PC-3 (cell line): ENCODE measurements at regions not wholly inside any gene's neighbourhood (a gene's known extent, or its start where the extent isn't known, plus 50 kb on each side); places are given as distances from the start of the nearest gene placed in this dataset.
A peak's percentile ranks its signal among the peaks of the same experiment; 100 is the strongest.

Source experiments
- ATAC-seq: fragments of 200-7000 bp; cut with Tn5 transposase; 2 replicates; pipeline ENCODE4 v1.9.1; 2020; ENCODE audit warnings: mild to moderate bottlenecking, moderate library complexity
- BruUV-seq: library from RNA; stranded (reverse); fragments of 400-500 nt; replicated peaks from 2 replicates; lab custom pipeline; 2021; lab: Mats Ljungman, UMichigan
- CTCF ChIA-PET: fragments of 300-600 bp; sonication (Branson Sonifier 250); formaldehyde crosslinking; loops from one replicate; lab custom pipeline; 2022; ENCODE audit warnings: antibody characterized with exemption; lab: Charles Lee
- POLR2A ChIA-PET: fragments of 300-600 bp; sonication (Branson Sonifier 250); formaldehyde crosslinking; loops from one replicate; lab custom pipeline; 2022; ENCODE audit warnings: antibody characterized with exemption; ENCODE audit not compliant: unreplicated experiment; lab: Charles Lee
- DNase-seq: peaks from one replicate; pipeline ENCODE4 v3.0.0-alpha.2; 2015
- H2AFZ ChIP-seq: fragments of 300-600 bp; sonication (generic); 2 replicates; pipeline ENCODE4 v1.6.0; 2016; ENCODE audit warnings: antibody characterized with exemption, low read length
- H3F3A ChIP-seq: fragments of 300-600 bp; sonication (generic); one replicate; pipeline ENCODE4 v1.6.0; 2017; ENCODE audit warnings: antibody characterized with exemption, low read length, control low read depth, mild to moderate bottlenecking; ENCODE audit not compliant: unreplicated experiment
- H3K27ac ChIP-seq: fragments of 300-600 bp; sonication (generic); 2 replicates; pipeline ENCODE4 v1.5.1; 2016; ENCODE audit warnings: mild to moderate bottlenecking, low read length
- H3K27me3 ChIP-seq: fragments of 300-600 bp; sonication (generic); 2 replicates; pipeline ENCODE4 v1.6.1; 2016; ENCODE audit warnings: low read length, mixed read lengths
- H3K36me3 ChIP-seq: fragments of 300-600 bp; sonication (generic); 2 replicates; pipeline ENCODE4 v1.6.1; 2016; ENCODE audit warnings: low read depth, mixed run types, low read length, mixed read lengths
- H3K4me1 ChIP-seq: fragments of 300-600 bp; sonication (generic); 2 replicates; pipeline ENCODE4 v1.5.1; 2016; ENCODE audit warnings: low read length; ENCODE audit not compliant: insufficient read depth
- H3K4me2 ChIP-seq: fragments of 300-600 bp; sonication (generic); 2 replicates; pipeline ENCODE4 v1.6.0; 2016; ENCODE audit warnings: low read length
- H3K4me3 ChIP-seq: fragments of 300-600 bp; sonication (generic); 2 replicates; pipeline ENCODE4 v1.5.1; 2016; ENCODE audit warnings: mild to moderate bottlenecking, low read length, mixed read lengths
- H3K79me2 ChIP-seq: fragments of 300-600 bp; sonication (generic); 2 replicates; pipeline ENCODE4 v1.6.1; 2017; ENCODE audit warnings: low read length, mixed read lengths
- H3K9ac ChIP-seq: fragments of 300-600 bp; sonication (generic); 2 replicates; pipeline ENCODE4 v1.6.0; 2016; ENCODE audit warnings: mild to moderate bottlenecking, low read length
- H3K9me2 ChIP-seq: fragments of 300-600 bp; sonication (generic); replicated peaks from 2 replicates; pipeline ENCODE4 v1.6.1; 2016; ENCODE audit warnings: mixed run types, low read length, mixed read lengths
- H3K9me3 ChIP-seq: fragments of 300-600 bp; sonication (generic); 2 replicates; pipeline ENCODE4 v1.6.1; 2016; ENCODE audit warnings: low read length, mixed read lengths
- H4K20me1 ChIP-seq: fragments of 300-600 bp; sonication (generic); 2 replicates; pipeline ENCODE4 v1.6.1; 2016; ENCODE audit warnings: low read length, mixed read lengths
- CTCF ChIP-seq: fragments of 300-600 bp; sonication (generic); conservative IDR thresholded peaks from 2 replicates; pipeline ENCODE4 v1.5.1; 2017; ENCODE audit warnings: antibody characterized with exemption, low read depth, mild to moderate bottlenecking, low read length
- EZH2 ChIP-seq: fragments of 300-600 bp; sonication (generic); IDR thresholded peaks from one replicate; pipeline ENCODE4 v1.6.1; 2017; ENCODE audit warnings: antibody characterized with exemption, mild to moderate bottlenecking, low read length; ENCODE audit not compliant: unreplicated experiment
- EZH2phosphoT487 ChIP-seq: fragments of 300-600 bp; sonication (generic); IDR thresholded peaks from 2 replicates; pipeline ENCODE4 v1.6.1; 2018; ENCODE audit warnings: mild to moderate bottlenecking, antibody characterized with exemption, low read length, borderline replicate concordance
- intact Hi-C: fragments of 100-400 bp; cut with micrococcal nuclease; formaldehyde crosslinking; loops from 2 replicates; pipeline ENCODE4 v1.9.0; 2023

- Histone ChIP-seq H3F3A (no peaks in the 10 kb centered on the region), H3K4me1 (no peaks in the 10 kb centered on the region), H3K4me3 (no peak overlapping the region), H3K36me3 (no peaks in the 10 kb centered on the region), H4K20me1 (no peaks in the 10 kb centered on the region), H3K27ac (no peak overlapping the region), H3K9me2 (no peaks in the 10 kb centered on the region), H3K79me2 (no peaks in the 10 kb centered on the region), H3K4me2 (no peak overlapping the region), H2AFZ (no peak overlapping the region), H3K27me3 (peaks cover 61% of the 10 kb centered on the region), H3K9me3 (no peaks in the 10 kb centered on the region), H3K9ac (no peak overlapping the region)
- BruUV-seq: no TSS peak
- DNase-seq (no peak), ATAC-seq (no peak)
- ChIA-PET POLR2A (no interaction called here), CTCF (no interaction called here)
- TF ChIP-seq EZH2phosphoT487: no peak
- no peak for TF ChIP-seq EZH2
- no peak for TF ChIP-seq CTCF
- intact Hi-C loops: loop anchor here (10.0 kb wide), 1 partner anchor 203 kb away; no protein-coding TSS in a partner anchor
These were observed 51.3 kb upstream of the NRN1 start for GRCh38 chr6:6058054-6058444.

- H3K9me3 ChIP-seq: no peaks in the 10 kb centered on the region
- ChIA-PET CTCF (interaction anchor here (0.6 kb wide), 1 partner anchor 1542 kb away, joined by 3 read pairs; no protein-coding TSS in a partner anchor), POLR2A (no interaction called here)
- BruUV-seq: no TSS peak
- no peaks in the 10 kb centered on the region for H3K9me2 ChIP-seq
- H3K9ac ChIP-seq: no peak overlapping the region
- H2AFZ ChIP-seq: no peak overlapping the region
- H3K27ac ChIP-seq: no peak overlapping the region
- ATAC-seq: peak; percentile 89
- H3K27me3 ChIP-seq: peaks cover 64% of the 10 kb centered on the region
- H3F3A ChIP-seq: no peaks in the 10 kb centered on the region
- peak; percentile 76 for DNase-seq
- no peaks in the 10 kb centered on the region for H3K36me3 ChIP-seq
- intact Hi-C loops: loop anchor here (1.0 to 10.0 kb wide), 3 partner anchors 203 to 635 kb away; no protein-coding TSS in a partner anchor
- H4K20me1 ChIP-seq: no peaks in the 10 kb centered on the region
- no peaks in the 10 kb centered on the region for H3K4me1 ChIP-seq
- H3K79me2 ChIP-seq: no peaks in the 10 kb centered on the region
- no peak for TF ChIP-seq EZH2phosphoT487
- TF ChIP-seq CTCF: peak; percentile 83
- no peak for TF ChIP-seq EZH2
- H3K4me2 ChIP-seq: no peak overlapping the region
- H3K4me3 ChIP-seq: no peak overlapping the region
These were observed 50.8 kb upstream of the NRN1 start for GRCh38 chr6:6057442-6058053.
